Adrenal gland (tissue), 5 donors: ENCODE measurements at regions not wholly inside any gene's neighbourhood (a gene's known extent, or its start where the extent isn't known, plus 50 kb on each side); places are given as distances from the start of the nearest gene placed in this dataset.

Experiments
- CTCF ChIP-seq, 6 experiments: fragments of 450-650 bp in 4 of 6; fragments of 200-600 bp in 2 of 6; sonication (generic) in 1 of 6; IDR thresholded peaks; 1 replicate in 5 of 6; 2 replicates in 1 of 6; pipeline versions ENCODE4 v1.5.1 to v1.8.0; 2016 to 2021; ENCODE audit warnings: antibody characterized with exemption in 6 of 6, mild to moderate bottlenecking in 2 of 6, moderate library complexity in 1 of 6
- POLR2A ChIP-seq, 2 donors: fragments of 450-650 bp; IDR thresholded peaks; one replicate each; pipeline ENCODE4 v1.6.1; 2017; ENCODE audit warnings: antibody characterized with exemption in 2 of 2, mild to moderate bottlenecking in 2 of 2, moderate library complexity in 1 of 2
- donor health status: DM: no; HTN: no; CAD: no.

DNA sequence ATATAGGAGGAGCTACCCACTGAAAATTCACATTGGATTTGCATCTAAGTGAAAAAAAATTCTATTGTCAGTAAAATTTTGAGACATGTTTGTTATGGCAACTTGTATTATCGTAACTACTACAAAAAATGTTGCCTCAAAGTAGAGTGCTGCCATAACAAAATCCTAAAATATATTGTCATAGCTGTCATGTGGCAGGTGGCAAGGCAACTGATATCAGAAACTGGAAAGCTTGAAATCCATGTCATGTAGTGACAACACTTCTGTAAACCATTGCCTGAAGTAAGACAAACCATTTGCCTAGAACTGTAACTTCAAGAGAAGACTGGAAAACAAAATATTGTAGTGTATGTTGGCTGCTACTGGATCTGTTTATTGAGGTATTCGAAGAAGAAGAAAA lies 697.5 kb upstream of the CELF4 start:
- TF ChIP-seq CTCF (IDR thresholded peaks at IDR 0.05) (no peak), POLR2A (IDR thresholded peaks at IDR 0.05) (no peak)
